ENCODE measurements at regions not wholly inside any gene's neighbourhood (a gene's known extent, or its start where the extent isn't known, plus 50 kb on each side); places are given as distances from the start of the nearest gene placed in this dataset.

DNA sequence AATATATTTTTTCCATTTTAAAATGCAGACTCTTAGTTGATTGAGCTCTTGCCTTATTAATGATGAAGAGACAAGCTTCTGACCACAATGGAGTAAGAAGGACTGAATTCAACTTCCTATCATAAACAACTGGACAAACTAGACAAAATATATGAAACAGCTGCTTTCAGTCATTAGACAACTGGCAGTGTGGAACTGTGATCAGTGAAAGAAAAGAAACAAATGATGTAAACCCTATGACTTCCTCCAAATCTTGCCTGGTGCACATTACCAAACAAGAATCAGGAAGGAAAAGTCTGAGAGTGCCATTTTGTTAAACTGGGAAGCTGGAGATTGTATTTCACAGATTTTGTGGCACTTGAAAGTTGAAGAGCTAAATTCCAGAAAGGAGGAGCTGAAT is 154.7 kb upstream of the ATXN7L3B start:
- peaks cover 0 to 1% (median 0%) of the 10 kb centered on the region in 3 donors for H3K9me3 ChIP-seq (ENCODE audit: control extremely low read depth in 1 of 3, control insufficient read depth in 2 of 3, insufficient read depth in 1 of 3, low read length in 2 of 3)
- Mint-ChIP-seq H3K27me3 (no peaks in the 10 kb centered on the region), H3K4me1 (no peaks in the 10 kb centered on the region), H3K4me3 (no peak overlapping the region), H3K27ac (no peak overlapping the region), H3K9me3 (ENCODE audit: insufficient read depth) (no peaks in the 10 kb centered on the region)
- no peak overlapping the region for H3K9ac ChIP-seq (ENCODE audit: low read length)
- no peaks in the 10 kb centered on the region for H3K4me1 ChIP-seq (ENCODE audit: control insufficient read depth in 2 of 2, insufficient read depth in 2 of 2, low read length in 2 of 2)
- no peak for TF ChIP-seq EZH2 (IDR thresholded peaks at IDR 0.05; ENCODE audit: borderline replicate concordance, insufficient read depth, low read depth, low read length, poor library complexity, severe bottlenecking)
- TF ChIP-seq, protein P1, sequence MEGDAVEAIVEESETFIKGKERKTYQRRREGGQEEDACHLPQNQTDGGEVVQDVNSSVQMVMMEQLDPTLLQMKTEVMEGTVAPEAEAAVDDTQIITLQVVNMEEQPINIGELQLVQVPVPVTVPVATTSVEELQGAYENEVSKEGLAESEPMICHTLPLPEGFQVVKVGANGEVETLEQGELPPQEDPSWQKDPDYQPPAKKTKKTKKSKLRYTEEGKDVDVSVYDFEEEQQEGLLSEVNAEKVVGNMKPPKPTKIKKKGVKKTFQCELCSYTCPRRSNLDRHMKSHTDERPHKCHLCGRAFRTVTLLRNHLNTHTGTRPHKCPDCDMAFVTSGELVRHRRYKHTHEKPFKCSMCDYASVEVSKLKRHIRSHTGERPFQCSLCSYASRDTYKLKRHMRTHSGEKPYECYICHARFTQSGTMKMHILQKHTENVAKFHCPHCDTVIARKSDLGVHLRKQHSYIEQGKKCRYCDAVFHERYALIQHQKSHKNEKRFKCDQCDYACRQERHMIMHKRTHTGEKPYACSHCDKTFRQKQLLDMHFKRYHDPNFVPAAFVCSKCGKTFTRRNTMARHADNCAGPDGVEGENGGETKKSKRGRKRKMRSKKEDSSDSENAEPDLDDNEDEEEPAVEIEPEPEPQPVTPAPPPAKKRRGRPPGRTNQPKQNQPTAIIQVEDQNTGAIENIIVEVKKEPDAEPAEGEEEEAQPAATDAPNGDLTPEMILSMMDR (IDR thresholded peaks at IDR 0.05), result no peak
- no peaks in the 10 kb centered on the region for H4K20me1 ChIP-seq (ENCODE audit: control insufficient read depth, insufficient read depth, low read length, poor library complexity, severe bottlenecking)
- no peak for ATAC-seq (ENCODE audit: low read depth)
- no peak overlapping the region for H2AFZ ChIP-seq (ENCODE audit: insufficient read depth, low read depth, low read length, poor library complexity, severe bottlenecking)
- H3K27ac ChIP-seq (ENCODE audit: low read length in 2 of 2), result no peak overlapping the region
- H3K4me3 ChIP-seq (ENCODE audit: control extremely low read depth in 1 of 5, extremely low read depth in 1 of 5, insufficient read depth in 1 of 5, low read depth in 2 of 5, low read length in 4 of 5), result no peak overlapping the region
- no peaks in the 10 kb centered on the region for H3K27me3 ChIP-seq (replicated peaks in 1 of 4; ENCODE audit: control extremely low read depth in 1 of 4, control insufficient read depth in 3 of 4, insufficient read depth in 4 of 4, low read length in 3 of 4)
- intact Hi-C loops (cut with micrococcal nuclease), result no loop called here
- ChIA-PET POLR2A (no interaction called here), CTCF (no interaction called here)
- no peak overlapping the region for H3K4me2 ChIP-seq (replicated peaks; ENCODE audit: low read depth, low read length, poor library complexity, severe bottlenecking)
- H3K79me2 ChIP-seq (ENCODE audit: control insufficient read depth, insufficient read depth, low read length), result no peaks in the 10 kb centered on the region
- no peak for DNase-seq
- no peaks in the 10 kb centered on the region for H3K36me3 ChIP-seq (replicated peaks in 1 of 2; ENCODE audit: control extremely low read depth in 1 of 2, control insufficient read depth in 1 of 2, extremely low read depth in 1 of 2, insufficient read depth in 2 of 2, low read length in 1 of 2)

DNA sequence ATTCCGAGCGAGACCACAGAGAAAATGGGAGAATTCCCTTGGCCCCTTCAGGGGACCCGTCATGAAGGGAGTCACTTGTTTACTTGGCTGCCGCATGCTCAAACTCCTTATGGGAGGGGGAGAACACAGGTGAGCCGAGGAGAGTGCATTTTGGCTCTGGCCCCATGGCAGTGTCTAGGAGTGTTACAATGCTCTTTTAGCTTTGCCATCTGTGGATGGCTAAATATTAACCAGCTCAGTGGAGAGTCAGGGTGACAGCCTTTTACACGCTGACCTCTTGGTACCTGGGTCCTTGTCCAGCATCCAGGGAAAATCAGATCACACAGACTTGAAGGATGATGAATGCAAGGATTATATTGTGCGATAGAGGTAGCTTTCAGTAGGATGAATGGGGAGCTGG is 146.4 kb upstream of the ATXN7L3B start:
- peaks cover 0 to 6% (median 1%) of the 10 kb centered on the region in 3 donors for H3K9me3 ChIP-seq (ENCODE audit: control extremely low read depth in 1 of 3, control insufficient read depth in 2 of 3, insufficient read depth in 1 of 3, low read length in 2 of 3)
- no peaks in the 10 kb centered on the region for H4K20me1 ChIP-seq (ENCODE audit: control insufficient read depth, insufficient read depth, low read length, poor library complexity, severe bottlenecking)
- TF ChIP-seq EZH2 (IDR thresholded peaks at IDR 0.05; ENCODE audit: borderline replicate concordance, insufficient read depth, low read depth, low read length, poor library complexity, severe bottlenecking), result no peak
- H2AFZ ChIP-seq (ENCODE audit: insufficient read depth, low read depth, low read length, poor library complexity, severe bottlenecking), result no peak overlapping the region
- H3K9me3 Mint-ChIP-seq (ENCODE audit: insufficient read depth), result peaks cover 3% of the 10 kb centered on the region
- no peak overlapping the region for H3K9ac ChIP-seq (ENCODE audit: low read length)
- ChIA-PET CTCF (no interaction called here), POLR2A (no interaction called here)
- H3K4me3 ChIP-seq (ENCODE audit: control extremely low read depth in 1 of 5, extremely low read depth in 1 of 5, insufficient read depth in 1 of 5, low read depth in 2 of 5, low read length in 4 of 5), result no peak overlapping the region
- no peak overlapping the region for H3K4me2 ChIP-seq (replicated peaks; ENCODE audit: low read depth, low read length, poor library complexity, severe bottlenecking)
- intact Hi-C loops (cut with micrococcal nuclease), result no loop called here
- H3K27ac Mint-ChIP-seq, result no peak overlapping the region
- DNase-seq (no peak), ATAC-seq (ENCODE audit: low read depth) (no peak)
- H3K27me3 Mint-ChIP-seq, result no peaks in the 10 kb centered on the region
- no peaks in the 10 kb centered on the region for H3K4me1 ChIP-seq (ENCODE audit: control insufficient read depth in 2 of 2, insufficient read depth in 2 of 2, low read length in 2 of 2)
- H3K27me3 ChIP-seq (replicated peaks in 1 of 4; ENCODE audit: control extremely low read depth in 1 of 4, control insufficient read depth in 3 of 4, insufficient read depth in 4 of 4, low read length in 3 of 4), result no peaks in the 10 kb centered on the region
- 93% methylated on average over 6 of the region's 7 CpGs for WGBS (ENCODE audit: insufficient coverage)
- no peak overlapping the region for H3K4me3 Mint-ChIP-seq
- no peak overlapping the region for H3K27ac ChIP-seq (ENCODE audit: low read length in 2 of 2)
- H3K79me2 ChIP-seq (ENCODE audit: control insufficient read depth, insufficient read depth, low read length), result no peaks in the 10 kb centered on the region
- no peaks in the 10 kb centered on the region for H3K4me1 Mint-ChIP-seq
- H3K36me3 ChIP-seq (replicated peaks in 1 of 2; ENCODE audit: control extremely low read depth in 1 of 2, control insufficient read depth in 1 of 2, extremely low read depth in 1 of 2, insufficient read depth in 2 of 2, low read length in 1 of 2), result no peaks in the 10 kb centered on the region

Measured in B cell (primary cell).